ENCODE measurements at regions not wholly inside any gene's neighbourhood (a gene's known extent, or its start where the extent isn't known, plus 50 kb on each side); places are given as distances from the start of the nearest gene placed in this dataset.

DNA sequence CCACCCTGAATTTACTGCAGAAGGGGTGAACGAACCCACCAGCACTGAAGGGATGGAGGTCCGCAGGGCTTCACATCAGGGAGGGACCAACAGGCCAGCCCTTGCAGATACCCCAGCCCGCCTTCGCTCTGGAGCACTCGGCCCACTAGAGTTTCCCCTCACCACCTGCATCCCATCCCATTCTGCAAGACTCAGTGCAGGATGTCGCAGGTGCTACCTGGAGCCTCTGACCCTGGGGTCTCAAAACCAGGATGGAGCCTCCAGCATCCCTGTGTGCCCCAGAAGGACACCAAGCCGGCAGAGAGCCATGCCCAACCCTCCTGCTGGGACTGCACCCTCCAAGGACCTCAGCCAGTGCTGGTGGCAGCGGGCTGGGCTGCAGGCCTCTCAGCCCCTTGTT, 57.6 kb upstream of the ADRA2C start:
- in situ Hi-C loops (cut with MboI; ENCODE audit: low sequenced_read_pairs, unreplicated experiment): no loop called here
- TF ChIP-seq, protein P1, sequence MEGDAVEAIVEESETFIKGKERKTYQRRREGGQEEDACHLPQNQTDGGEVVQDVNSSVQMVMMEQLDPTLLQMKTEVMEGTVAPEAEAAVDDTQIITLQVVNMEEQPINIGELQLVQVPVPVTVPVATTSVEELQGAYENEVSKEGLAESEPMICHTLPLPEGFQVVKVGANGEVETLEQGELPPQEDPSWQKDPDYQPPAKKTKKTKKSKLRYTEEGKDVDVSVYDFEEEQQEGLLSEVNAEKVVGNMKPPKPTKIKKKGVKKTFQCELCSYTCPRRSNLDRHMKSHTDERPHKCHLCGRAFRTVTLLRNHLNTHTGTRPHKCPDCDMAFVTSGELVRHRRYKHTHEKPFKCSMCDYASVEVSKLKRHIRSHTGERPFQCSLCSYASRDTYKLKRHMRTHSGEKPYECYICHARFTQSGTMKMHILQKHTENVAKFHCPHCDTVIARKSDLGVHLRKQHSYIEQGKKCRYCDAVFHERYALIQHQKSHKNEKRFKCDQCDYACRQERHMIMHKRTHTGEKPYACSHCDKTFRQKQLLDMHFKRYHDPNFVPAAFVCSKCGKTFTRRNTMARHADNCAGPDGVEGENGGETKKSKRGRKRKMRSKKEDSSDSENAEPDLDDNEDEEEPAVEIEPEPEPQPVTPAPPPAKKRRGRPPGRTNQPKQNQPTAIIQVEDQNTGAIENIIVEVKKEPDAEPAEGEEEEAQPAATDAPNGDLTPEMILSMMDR (IDR thresholded peaks at IDR 0.05; ENCODE audit: borderline replicate concordance, control extremely low read depth, extremely low read depth, insufficient read depth, missing control alignments): no peak
- no peak for DNase-seq (ENCODE audit: low spot score)

DNA sequence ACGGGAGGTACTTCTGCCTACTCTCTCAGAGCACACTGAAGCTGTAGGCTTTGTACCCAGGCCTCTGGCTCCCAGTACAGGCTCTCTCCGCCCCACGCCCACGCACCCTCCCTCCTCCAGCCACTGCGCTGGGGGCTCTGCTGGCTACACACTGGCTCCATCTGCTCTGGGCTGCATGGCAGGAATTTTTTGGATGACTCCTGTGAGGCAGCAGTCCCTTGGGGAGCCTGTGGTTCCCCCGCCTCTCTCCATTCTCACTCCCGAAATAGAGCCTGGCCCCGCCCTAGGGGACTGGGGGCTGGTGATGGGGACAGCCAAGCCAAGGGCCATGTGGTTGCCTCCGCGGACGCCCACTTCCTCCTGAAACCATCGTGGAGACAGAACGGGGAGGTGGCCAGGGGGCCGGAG, 58.1 kb upstream of the ADRA2C start:
- TF ChIP-seq, protein P1 (IDR thresholded peaks at IDR 0.05; ENCODE audit: borderline replicate concordance, control extremely low read depth, extremely low read depth, insufficient read depth, missing control alignments): no peak
- DNase-seq (ENCODE audit: low spot score): peak; percentile 63
- in situ Hi-C loops (cut with MboI; ENCODE audit: low sequenced_read_pairs, unreplicated experiment): no loop called here

DNA sequence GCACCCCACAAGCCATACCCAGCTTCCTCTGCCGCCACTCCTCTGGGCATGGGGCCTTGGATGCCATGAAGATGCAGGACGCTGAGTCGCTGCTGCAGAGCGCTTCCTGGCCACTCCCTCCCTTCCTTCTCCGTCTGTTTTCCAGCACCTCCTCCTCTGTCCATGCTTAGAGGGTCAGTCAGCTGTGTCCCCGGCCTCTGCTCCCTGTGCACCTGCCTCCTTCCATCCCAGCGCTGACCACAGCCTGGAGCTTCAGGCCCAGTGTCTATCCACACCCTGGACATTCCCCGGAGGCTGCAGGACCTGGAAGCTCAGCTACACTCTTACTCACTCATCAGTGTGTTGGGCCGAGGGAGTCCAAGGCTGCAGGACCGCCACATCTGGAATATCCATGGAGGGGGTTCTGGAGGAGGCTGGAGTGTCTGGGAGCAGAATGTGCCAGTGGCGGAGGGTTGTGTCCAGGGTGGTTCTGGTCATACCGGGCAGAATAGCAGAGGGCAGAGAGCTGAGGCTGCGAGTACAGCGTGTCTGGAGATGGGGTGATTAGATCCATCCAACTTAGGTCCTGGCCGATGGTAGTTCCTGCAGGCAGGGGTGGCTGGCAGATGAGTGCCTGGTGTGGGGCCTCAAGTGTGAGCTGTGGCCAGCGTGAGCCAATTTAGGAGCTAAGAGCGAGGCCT, 58.6 kb upstream of the ADRA2C start:
- in situ Hi-C loops (cut with MboI; ENCODE audit: low sequenced_read_pairs, unreplicated experiment): no loop called here
- TF ChIP-seq, protein P1 (IDR thresholded peaks at IDR 0.05; ENCODE audit: borderline replicate concordance, control extremely low read depth, extremely low read depth, insufficient read depth, missing control alignments): no peak
- no peak for DNase-seq (ENCODE audit: low spot score)

DNA sequence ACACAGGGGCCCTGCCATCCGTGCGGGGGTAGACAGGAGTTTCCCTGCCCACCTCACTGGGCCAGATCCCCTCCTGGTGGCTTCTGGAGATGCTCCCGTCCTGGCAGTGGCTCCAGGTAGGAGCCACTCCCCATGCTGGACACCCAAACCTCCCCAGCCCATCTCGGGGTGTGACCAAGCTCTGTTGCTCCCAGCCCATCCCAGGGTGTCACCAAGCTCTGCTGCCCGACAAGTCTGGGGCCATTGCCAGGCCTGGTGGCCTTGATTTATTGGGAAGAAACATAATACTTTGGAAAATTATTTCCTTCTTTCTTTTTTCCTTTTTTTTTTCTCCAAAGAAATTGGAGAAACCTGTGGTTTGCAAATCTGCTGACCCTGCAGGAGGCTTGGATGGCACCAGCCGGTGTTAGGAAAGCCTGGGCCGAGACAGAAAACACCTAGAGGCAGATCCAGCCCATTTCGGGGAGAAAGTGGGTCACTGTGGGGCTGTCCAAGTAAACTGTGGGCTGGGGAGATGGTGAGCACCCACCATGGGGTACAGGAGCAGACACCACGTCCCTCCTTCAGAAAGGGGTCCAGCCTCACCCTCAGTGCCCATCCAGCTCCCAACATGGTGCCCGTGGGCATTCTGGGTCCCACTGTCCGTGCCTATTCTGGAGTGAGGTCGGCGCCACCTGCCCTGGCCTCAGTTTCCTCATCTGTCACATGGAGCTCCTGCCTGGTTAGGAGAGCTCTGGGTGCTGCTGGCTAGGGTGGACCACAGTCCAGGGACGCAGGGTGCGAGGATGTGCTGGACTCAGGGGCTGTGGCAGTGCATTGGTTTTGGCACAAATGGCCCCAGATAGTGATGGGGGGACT, 59.4 kb upstream of the ADRA2C start:
- in situ Hi-C loops (cut with MboI; ENCODE audit: low sequenced_read_pairs, unreplicated experiment): no loop called here

DNA sequence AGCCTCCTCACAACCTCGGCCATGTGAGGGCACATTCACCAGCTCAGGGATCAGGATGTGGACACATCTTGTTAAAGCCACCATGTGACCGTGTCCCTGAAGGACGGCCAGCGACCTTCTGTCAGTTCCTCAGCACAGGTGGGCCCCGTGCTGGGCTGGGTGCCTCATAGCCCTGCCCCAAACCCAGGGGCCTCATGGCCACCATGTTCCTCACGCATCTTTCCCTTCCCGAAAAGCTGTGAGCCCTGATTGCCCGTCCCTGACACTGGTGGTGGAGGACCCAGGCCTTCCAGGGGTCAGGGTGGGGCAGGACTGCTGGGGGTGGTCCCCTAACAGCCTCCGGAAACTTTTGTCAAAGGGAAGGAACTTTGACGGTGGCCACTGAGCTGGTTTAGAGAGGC, 60.1 kb upstream of the ADRA2C start:
- TF ChIP-seq, protein P1 (IDR thresholded peaks at IDR 0.05; ENCODE audit: borderline replicate concordance, control extremely low read depth, extremely low read depth, insufficient read depth, missing control alignments): no peak
- no peak for DNase-seq (ENCODE audit: low spot score)
- in situ Hi-C loops (cut with MboI; ENCODE audit: low sequenced_read_pairs, unreplicated experiment): no loop called here

More for the DNA sequence above, 59.4 kb upstream of the ADRA2C start:
- DNase-seq (ENCODE audit: low spot score): no peak
- TF ChIP-seq, protein P1 (IDR thresholded peaks at IDR 0.05; ENCODE audit: borderline replicate concordance, control extremely low read depth, extremely low read depth, insufficient read depth, missing control alignments): no peak

DNA sequence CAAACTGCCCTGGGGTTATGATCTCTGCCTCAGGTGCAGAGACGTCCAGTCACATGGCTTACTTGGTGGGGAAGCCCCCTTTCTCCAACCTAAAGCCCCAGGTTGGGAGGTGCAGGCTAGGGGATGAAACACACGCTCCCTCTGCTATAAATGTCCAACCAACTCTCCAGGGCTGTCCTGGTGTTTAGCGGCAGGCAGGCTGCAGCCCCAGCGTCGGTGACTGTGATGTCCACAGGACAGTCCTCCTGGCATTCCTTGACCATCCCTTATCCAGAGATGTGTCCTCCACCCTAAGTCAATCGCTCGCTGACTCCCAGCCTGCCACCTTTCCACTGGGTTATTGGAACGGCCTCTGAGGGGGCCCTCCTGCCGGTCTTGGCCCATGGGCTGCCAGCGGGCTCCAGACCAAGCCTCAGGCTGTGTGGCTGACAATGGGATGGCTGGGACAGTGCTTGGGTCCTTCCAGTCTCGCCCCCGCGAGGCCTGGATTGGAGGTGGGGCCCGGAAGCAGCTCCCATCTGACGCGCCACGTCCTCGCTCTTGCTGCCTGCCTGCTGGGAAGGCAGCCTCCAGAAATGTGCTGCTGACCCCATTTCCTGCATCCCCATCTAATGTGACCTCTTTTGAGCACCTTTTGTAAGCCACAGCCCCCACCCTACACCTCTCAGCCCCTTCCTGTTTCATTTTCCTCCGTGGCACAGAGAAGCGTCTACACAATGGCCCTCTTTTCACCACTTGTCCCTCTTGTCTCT, 60.8 kb upstream of the ADRA2C start:
- TF ChIP-seq, protein P1 (IDR thresholded peaks at IDR 0.05; ENCODE audit: borderline replicate concordance, control extremely low read depth, extremely low read depth, insufficient read depth, missing control alignments): no peak
- in situ Hi-C loops (cut with MboI; ENCODE audit: low sequenced_read_pairs, unreplicated experiment): no loop called here
- no peak for DNase-seq (ENCODE audit: low spot score)

Data from GM13976 (cell line).